Stimulated activated CD4-positive, alpha-beta T cell treated with anti-CD3 and anti-CD28 coated beads, TNF-alpha, amount 100 ng/mL, for 1 hour (primary cell): ENCODE measurements at regions not wholly inside any gene's neighbourhood (a gene's known extent, or its start where the extent isn't known, plus 50 kb on each side); places are given as distances from the start of the nearest gene placed in this dataset.

Experiments
- DNase-seq, 3 donors: peaks; one replicate each; pipeline ENCODE4 v3.0.0-alpha.2; 2020; ENCODE audit warnings: low read depth in 3 of 3, low spot score in 1 of 3

DNA sequence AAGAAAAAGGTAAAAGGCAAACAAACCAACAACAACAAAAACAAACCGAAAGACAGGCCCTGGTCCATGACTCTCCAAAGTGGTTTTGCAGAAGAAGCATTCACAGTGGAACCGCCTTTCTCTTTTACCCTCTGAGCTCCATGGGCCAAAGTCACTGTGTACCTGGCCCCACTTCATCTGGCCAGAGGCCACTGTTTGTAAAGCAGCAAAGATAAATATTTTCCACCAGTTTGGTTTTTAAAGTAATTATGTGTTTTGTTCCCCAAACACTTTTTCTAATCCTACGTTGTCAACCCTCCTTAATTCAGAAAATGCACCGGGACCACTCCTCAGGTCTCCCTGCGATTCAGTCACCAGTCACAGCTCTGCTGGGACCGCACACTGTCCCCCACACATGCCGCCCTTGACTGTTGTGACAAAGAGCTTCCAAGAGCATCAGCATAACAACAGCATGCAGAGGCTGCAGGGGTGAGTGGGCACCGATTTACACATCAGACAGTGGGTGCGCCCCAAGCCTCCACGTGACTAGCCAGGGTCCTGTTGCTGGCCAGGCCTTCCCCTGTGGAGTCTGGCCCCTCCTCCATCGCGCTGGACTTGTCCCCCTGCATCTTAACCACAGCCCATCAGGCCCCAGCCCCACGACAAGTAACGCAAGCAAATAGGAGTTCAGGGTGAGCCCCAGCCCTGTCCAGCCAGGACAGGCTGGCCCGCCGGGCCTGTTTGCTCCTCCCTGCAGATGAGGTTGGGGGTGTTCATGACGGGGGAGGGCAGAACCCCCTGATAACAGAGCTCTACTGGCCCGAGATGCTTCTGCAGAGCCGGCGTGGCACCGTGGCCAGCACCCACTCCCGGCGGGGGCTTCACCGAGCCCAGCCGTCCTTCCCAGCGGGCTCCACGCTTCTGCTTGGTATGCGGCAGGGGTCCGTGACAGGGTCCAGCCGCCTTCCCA lies 65.2 kb upstream of the DIO3 start:
- DNase-seq = no peak

DNA sequence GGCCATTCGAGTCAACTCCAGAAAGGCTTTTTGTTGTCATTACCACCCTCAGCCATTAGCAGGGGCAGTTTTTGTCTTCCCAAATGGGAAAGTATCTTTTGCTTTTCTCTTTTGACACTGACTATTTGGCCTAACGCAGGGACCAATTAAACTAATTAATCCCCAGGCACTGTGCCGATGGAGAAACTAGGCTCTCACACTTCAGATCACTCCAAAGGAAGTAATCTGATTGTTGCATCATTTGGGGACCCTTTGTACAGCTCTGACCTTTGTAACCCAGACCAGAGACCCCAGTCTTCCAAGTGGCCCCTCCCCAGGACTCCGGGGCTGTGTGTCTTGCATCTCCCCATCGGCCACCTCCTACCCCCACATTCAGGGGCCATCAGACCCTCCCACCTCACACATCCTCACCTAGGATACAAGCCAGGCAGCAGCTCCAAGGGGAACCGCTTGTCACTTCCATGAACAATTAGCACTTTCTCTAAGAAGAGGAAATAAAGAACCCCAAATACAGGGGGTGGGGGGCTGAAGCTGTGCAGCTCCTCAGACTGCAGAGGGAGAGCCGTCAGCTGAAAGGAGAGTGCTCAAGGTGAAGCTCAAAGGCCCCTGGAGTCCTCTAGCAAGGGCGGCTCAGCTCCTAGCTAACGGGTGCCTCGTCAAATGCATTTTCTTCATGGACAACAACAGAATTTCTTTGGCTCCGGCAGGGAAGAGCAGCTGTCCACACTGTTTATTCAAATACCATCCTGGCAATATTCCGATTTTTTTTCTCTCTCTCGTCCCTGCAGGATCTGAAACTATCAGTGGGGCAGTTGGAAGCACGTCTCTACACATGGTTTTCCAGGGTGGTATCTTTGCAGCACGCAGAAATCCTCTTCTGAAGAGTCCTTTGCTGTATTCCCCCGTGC lies 64.3 kb upstream of the DIO3 start:
- DNase-seq = no peak

DNA sequence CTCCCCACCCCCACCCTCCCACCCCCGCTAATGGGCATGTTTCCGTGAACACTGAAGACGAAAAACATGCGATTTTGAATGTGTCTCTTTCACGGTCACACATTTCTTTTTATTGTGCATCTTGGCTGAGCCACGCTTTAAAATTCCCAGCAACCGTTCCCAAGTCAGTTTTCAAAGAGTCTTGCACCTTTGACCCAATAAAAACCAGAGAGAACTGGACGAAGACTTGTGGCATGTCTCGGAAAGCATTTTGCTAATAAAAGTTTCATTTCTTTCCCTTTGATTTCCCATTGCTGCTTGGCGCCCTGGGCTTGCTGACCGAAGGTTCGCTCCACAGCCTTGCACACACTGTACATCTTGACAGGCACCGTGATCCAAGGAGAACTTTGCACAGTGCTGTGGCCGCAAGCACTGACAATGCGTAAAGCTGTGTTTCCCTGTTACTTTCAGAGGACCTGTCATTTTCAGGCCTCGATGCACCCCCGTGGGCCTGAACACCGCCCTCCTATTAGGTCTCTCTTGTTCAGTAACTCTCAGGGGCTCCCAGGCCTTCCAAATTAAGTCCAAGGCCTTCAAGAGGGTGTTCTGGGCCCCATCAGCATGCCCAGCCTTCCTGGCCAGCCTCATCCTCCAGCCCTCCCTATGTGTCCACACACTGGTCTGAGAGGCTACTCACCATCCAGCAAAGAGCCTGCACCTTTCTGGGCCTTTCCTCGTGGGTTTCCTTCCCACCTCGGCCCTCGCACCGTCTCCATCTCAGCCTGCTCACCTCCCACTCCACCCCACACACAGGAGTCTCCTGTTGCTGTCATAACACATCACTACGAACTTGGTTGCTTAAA lies 63.4 kb upstream of the DIO3 start:
- no peak for DNase-seq

DNA sequence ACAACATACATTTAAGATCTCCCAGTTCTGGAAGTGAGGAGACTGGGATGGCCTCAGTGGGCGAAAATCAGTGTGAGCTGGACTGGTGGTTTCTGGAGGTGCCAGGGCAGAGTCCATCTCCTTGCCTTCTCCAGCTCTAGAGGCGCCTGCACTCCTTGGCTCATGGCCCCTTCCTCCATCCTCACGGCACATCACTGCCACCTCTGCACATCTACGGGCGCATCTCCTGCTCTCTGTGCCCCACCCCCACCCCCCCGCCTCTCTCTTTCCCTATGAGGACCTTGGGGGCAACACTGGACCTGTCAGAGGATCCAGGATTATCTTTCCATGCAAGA lies 62.8 kb upstream of the DIO3 start:
- no peak for DNase-seq

DNA sequence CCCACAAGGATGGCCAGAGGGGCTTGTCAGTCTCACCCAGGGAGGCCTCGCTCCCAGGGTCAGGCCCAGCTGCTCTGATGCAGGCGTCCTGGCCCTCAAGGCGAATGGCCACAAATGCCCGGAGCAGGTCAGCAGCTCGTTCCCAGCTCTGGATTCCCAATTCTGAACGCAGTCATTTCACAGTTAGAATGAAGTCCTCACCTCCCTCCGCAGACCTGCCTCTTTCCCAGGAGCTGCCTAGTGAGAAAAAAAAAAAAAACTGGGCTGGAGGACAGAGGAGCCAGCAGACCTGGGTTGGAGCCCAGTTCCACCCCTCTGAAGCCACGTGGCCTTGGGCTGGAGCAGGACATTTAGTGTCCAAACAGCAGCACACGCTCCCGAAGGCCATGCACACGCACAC lies 62.2 kb upstream of the DIO3 start:
- DNase-seq = no peak

DNA sequence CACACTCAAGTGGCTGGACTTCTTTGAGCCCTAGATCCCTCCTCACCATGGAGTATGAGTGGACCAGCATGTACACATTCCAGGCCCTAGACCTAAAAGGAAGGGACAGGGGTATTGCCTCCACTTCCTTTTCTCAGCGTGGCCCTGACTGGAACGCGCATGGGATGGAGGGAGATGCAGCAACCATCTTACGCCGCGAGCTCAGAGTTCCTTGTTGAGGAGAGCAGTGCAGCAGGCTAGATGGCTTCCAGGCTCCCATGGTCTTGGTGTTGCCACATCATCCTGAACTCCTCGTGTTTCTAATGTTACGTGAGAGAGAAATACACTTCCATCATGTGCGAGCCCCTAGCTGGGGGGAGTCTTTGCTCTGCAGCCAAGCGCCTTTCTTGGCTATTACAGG lies 61.8 kb upstream of the DIO3 start:
- no peak for DNase-seq

DNA sequence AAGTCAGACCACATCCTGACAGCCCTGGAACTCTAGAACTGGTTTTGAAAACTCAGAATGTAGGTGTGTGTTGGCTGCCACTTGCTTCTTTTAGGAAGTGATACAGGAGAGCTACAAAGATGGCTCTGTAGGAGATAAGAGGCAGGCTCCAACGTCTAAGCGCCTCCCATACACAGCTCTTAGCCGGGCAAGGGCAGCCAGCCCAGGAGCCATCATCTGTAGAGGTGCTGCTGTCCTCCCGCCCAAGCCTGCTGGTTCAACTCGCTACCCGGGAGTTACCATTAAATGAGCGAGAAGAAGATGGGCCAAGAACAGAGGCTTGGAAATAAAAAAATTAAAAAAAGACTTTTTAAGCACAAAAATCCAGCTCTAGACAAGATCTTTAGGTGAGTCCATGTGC lies 61.2 kb upstream of the DIO3 start:
- DNase-seq = no peak

DNA sequence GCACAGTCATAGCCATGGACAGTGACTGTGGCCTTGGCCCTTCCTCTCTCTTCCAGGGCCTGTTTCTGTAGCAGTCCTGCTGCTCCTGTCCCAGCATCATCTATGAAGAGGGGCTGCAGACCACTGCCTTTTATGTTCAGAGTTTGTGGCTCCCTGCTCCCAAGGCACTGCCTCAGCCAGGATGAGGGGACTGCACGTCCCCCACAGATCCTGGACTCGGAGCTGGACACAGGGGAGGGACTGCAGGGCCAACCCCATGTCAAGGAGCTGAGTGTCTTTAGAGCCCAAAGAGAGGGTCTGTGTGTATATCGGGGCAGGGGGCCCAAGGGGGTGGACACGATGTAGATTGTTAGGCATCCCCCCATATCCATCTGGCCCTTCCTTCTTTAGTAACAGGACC lies 60.6 kb upstream of the DIO3 start:
- DNase-seq = no peak

DNA sequence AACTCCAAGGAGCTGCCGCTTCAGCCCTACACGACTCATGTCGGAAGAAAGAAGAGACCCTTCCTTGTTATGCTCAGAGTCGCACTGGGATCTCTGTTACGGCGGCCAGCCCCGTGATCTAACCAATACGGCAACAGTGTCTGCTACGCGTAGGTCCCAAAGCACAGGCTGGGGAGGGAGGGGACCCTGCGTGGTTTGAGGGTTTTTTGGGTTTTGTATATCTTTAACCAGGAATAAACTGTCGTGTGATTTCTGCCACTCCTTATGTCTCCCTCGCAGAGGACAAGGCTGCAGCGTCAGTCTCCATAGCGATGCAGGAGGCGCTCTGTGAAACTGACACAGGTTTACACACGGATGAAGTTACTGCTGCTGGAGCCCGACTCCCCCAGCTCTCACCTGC lies 60.0 kb upstream of the DIO3 start:
- DNase-seq = no peak

DNA sequence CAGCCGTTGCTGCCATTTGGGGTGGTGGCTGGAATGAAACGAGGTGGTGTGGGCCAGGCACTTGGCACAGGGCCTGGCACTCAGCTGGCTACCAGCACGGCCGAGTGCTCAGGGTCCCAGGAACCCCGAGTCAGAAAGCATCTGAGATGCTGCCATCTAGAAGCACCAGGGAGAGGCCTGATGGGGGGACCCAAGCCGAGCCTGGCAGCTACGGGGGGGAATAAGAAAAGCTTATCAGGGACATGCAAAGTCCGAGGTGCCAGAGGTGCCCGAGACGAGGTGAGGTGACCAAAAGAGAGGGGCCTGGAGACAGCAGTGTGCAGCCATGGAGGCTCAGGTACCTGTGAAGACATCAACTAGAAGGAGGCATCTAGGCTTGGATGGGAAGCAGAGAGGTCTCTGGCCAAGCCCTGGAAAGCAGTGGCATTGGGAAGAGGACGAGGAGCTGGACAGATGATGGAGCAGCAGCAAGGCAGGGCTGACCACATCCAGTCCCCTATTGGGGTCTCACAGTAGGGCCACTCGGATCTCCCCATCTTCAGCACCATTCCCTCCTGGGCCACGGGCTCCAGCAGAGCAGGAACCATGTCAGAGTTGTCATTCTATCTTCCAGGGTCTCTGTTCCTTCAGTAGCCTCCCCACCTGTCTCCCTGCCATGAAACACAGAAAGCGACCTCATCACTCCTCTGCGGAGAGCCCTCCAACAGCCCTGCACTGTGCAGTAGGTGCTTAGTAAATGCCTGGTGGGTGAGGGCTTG lies 59.3 kb upstream of the DIO3 start:
- no peak for DNase-seq

DNA sequence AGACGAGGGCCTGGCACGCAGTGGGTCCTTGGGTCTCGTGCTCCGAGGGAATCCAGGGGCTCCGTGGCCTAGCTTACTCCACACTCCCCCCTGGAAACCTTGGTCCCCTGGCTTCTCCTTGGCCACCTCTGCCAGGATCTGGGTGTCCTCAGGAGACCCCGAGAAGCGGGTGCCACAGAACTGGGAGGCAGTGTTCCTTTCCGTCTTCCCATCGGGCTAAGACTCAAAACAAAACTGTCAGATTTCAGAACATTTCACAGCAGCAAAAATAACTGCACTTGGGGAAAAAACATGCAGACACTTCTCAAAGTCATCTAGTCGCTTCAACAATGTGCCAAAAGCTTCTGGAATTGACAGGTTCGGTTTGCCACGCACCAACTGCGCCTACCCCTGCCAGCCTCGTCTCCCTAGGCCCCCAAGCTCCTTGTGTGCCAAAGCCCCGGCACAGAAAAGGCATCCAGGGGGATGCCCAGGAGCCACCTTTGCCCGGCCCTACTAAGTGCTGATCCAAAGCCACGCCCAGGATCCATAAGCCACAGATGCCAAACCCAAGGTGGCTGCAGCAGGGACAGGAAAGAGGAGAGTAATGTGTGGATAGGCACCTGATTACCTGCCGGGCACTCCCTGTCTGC lies 58.4 kb upstream of the DIO3 start:
- no peak for DNase-seq

DNA sequence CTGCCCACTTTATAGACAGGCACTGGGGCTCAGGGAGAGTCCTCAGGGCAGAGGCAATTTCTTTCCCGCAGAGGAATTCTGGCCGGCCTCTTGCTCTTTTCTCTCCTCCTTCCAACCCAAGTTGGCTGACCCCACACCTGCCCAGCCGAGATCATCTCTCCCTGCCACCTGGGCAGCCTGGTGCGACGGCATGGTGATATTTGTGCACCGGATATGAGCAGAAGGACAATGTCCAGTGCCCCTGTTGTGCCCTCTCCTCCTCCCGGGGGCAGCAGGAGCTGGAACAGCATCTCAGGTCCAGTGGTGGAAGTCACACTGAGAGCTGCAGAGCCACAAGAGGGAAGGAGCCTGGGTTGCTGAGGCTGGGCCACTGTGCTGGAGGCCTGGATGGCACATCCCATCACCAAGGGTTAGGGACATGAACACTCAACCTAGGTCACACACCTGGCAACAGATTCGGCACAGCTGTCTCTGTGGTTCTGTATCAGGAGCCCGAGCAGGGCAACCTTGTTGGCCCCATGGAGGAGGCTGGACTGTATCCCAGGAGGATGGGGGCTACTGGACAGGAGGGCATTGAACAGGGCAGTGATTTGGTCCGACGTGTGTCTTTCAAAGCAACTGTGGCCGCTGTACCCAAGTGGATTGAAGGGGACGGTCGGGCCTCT lies 57.7 kb upstream of the DIO3 start:
- DNase-seq = no peak

DNA sequence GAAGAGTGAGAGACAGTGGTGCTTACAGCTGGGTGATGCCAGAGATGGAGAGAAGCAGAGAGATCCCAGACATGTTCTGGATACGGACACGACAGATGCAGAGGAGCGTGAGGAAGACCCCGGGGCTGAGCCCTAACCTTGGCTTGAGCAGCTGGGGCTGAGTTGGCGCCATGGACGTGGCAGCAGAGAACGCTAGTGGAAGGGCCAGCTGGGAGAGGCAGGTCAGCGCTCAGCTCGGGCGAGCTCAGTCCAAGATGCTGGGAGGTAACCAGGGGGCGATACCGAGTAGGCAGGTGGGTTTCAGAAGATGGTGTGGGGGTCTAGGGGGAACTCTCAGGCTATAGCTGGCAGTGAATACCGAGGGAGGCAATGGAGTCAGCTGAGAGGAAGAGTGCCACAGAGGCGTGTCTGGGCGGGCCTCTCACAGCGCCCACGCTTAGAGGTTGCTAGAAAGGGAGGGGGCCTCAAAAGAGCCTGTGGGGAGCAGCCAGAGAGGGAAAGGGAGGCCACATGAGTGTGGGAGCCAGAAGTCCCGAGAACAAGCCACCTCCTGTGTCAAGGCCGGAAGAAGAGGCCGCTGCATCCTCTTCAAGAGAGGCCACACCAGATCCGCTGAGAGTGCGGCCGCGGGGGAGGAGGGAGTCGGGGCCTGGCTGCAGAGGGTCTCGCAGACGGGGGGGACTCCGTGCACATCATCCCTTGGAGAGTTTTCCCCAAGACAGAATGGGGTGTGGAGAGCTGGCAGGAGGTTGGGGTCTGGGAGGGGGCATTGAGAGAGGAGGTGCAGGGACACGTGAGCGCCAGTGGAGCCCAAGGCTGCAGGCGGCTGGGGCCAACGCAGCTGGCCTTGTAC lies 57.0 kb upstream of the DIO3 start:
- DNase-seq = no peak

DNA sequence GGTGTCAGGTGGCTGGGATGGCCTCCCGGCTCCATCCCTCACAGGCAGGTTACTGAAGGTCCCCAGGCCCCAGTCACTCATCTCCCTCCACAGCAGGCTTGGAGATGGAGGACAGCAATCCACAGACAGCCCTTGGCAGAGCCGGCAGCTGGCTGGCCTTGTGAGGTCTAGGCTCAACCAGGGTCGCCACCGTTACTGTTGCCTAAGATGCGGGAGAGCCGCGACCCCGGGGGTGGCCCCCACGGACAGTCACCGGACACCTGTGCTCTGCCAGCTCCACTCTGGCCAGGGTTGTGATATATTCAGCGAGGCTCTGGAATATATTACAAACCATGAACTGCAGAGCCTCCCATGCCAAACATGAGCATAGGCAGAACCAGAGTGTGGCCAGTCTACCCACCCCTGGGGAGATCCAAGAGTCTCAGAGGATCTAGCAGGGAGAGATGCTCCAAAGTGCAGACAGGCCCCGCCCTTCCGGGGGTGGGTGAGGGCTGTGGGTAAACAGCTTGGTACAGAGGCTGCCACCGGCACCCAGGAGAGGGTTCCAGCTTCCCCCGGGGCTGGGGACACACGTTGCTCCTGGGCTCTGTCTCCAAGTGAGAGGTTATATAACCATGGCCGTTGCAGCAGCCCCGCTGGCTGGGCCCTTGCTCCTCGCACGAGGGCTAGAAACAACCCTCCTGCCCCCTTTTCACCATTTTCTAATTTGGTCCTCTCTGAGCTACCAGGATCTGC lies 55.9 kb upstream of the DIO3 start:
- DNase-seq = no peak

DNA sequence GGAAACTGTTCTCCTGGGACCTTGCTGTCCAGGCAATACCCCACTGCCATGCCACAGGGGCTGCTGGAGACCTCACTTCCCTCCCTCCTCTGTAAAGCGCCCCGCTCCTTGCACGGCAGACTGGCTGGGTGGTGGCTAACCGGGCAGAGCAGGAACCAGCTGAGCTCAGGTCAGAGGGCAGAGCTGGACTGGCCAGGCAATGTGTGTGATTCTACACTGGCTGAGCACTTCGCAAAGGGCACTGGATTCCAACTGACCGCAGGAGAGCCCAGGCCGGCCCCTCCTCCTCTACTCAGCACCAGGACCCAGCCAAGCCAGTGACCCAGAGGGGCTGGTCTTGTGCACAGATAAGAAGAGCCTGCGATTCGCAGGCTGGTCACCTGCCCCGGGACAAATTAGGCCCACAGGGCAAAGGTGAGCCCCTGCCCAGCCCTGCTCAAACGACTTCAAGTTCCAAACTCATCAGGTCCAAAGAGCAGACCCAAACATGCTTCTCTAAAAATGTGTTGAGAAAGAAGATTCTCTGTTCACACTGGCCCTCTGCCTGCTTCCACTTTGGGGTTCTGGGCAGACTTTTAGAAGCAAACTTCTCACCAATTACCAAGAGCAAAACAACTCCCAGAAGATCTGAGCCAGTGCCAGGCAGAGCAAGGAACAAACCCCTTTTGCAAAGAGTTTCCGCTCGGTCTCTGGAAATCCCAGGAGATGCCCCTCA lies 54.9 kb upstream of the DIO3 start:
- no peak for DNase-seq

DNA sequence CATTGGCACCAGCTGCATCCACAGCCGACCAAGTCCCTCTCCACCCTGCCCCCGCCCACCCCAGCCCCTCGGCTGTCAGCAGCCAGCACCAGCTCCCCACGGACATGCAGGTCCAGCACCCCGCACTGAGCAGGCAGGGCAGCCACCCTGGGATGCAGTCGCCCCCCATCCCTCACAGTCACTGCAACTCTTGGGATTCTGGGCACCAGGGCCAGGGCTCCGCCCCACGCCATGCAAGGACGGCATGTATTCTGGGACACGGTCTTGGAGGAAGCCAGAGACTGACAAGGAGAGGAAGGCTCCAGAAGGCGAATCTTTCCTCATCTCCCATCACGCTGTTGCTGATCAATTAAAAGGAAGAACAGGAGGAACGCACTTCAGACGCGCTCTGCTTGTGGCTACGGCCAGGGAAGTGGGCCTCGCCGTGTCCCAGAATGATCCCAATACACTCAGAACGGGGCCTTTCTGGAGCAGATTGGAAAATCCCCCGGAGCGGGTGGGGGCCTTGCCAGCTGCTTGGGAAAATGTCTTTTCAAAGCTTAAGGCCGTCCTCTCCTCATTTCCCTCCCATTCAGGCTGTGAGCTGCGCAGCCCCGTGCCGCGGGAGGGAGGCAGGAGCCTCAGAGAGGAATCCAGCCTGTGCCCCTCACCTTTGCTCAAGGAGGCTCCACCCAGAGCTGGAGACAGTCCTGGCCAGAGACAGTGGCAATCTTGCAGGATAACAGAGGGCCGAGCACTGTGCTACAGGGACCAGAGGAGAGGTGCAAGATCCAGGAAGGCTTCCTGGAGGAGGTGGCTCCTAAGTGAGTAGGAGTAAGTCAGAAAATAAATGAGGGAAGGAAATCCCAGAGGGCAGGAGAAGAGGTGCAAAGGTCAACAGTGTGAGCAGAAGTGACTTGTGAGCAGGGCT lies 54.1 kb upstream of the DIO3 start:
- DNase-seq = no peak

DNA sequence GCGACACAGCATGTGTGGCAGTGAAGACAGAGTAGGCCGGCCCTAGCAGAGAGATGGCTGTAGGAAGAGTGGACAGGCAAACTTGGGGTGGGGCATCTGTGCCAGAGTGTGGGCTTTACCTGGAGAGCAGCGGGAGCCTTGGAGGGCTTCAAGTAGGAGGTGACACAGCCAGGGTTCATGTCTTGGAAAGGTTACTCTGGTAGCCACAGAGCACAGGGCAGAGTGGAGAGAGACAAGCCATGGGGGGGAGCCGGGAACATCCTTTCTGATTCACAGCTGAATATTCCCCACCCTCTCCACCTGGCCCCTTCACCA lies 53.5 kb upstream of the DIO3 start:
- DNase-seq = no peak
